Keratinocyte (primary cell): ENCODE measurements at regions not wholly inside any gene's neighbourhood (a gene's known extent, or its start where the extent isn't known, plus 50 kb on each side); places are given as distances from the start of the nearest gene placed in this dataset.

ENCODE experiments used
- DNase-seq: peaks from one replicate; pipeline ENCODE4 v3.0.0-alpha.2; 2011; ENCODE audit warnings: low read depth, missing footprints, low spot score
- FAIRE-seq: peaks from 2 replicates; lab custom pipeline; 2011; peaks lifted over from hg19 to GRCh38; lab: Jason Lieb, UNC
- H2AFZ ChIP-seq: 2 replicates; pipeline ENCODE4 v1.6.0; 2012; ENCODE audit warnings: low read length, control low read depth, inconsistent platforms; ENCODE audit not compliant: control insufficient read depth
- H3K27ac ChIP-seq: 2 replicates; pipeline ENCODE4 v1.5.1; 2011; ENCODE audit warnings: low read length; ENCODE audit not compliant: control insufficient read depth, insufficient read depth
- H3K27me3 ChIP-seq: 3 replicates; pipeline ENCODE4 v1.6.0; 2011; ENCODE audit warnings: low read length; ENCODE audit not compliant: control insufficient read depth, insufficient read depth; ENCODE audit errors: extremely low read depth
- H3K36me3 ChIP-seq, 2 experiments: 2 replicates in 1 of 2; 3 replicates in 1 of 2; pipeline ENCODE4 v1.5.1; 2011; ENCODE audit warnings: low read length in 2 of 2, mild to moderate bottlenecking in 1 of 2; ENCODE audit not compliant: control insufficient read depth in 2 of 2, insufficient read depth in 2 of 2; ENCODE audit errors: extremely low read depth in 1 of 2
- H3K4me1 ChIP-seq: 3 replicates; pipeline ENCODE4 v1.5.1; 2011; ENCODE audit warnings: low read length; ENCODE audit not compliant: control insufficient read depth, insufficient read depth; ENCODE audit errors: extremely low read depth
- H3K4me2 ChIP-seq: 3 replicates; pipeline ENCODE4 v1.6.0; 2011; ENCODE audit warnings: low read depth, low read length; ENCODE audit not compliant: control insufficient read depth, insufficient read depth; ENCODE audit errors: extremely low read depth
- H3K4me3 ChIP-seq, 3 experiments: fragments of 200-600 bp in 1 of 3; sonication (generic) in 1 of 3; 2 replicates in 2 of 3; 3 replicates in 1 of 3; pipeline ENCODE4 v1.5.1; 2011 to 2016; ENCODE audit warnings: low read length in 3 of 3, mild to moderate bottlenecking in 3 of 3, control low read depth in 2 of 3, inconsistent platforms in 1 of 3, low read depth in 1 of 3, mixed read lengths in 1 of 3, mixed run types in 1 of 3, moderate library complexity in 1 of 3; ENCODE audit not compliant: control insufficient read depth in 2 of 3, insufficient read depth in 2 of 3; ENCODE audit errors: extremely low read depth in 1 of 3
- H3K79me2 ChIP-seq: 2 replicates; pipeline ENCODE4 v1.6.0; 2012; ENCODE audit warnings: low read length; ENCODE audit not compliant: control insufficient read depth, insufficient read depth
- H3K9ac ChIP-seq: 3 replicates; pipeline ENCODE4 v1.6.0; 2011; ENCODE audit warnings: low read length; ENCODE audit not compliant: control insufficient read depth, insufficient read depth; ENCODE audit errors: extremely low read depth
- H3K9me1 ChIP-seq: 3 replicates; pipeline ENCODE4 v1.6.0; 2011; ENCODE audit warnings: low read length; ENCODE audit not compliant: control insufficient read depth, insufficient read depth; ENCODE audit errors: extremely low read depth
- H3K9me3 ChIP-seq: 2 replicates; pipeline ENCODE4 v1.5.1; 2012; ENCODE audit warnings: low read depth, low read length; ENCODE audit not compliant: control insufficient read depth
- H4K20me1 ChIP-seq: 3 replicates; pipeline ENCODE4 v1.6.0; 2011; ENCODE audit warnings: low read length; ENCODE audit not compliant: control insufficient read depth, insufficient read depth; ENCODE audit errors: extremely low read depth
- EZH2 ChIP-seq: IDR thresholded peaks from one replicate; pipeline ENCODE4 v1.6.1; 2012; ENCODE audit warnings: inconsistent platforms, mild to moderate bottlenecking, low read length, moderate library complexity
- dilution Hi-C: fragments of 300-500 bp; cut with MboI; formaldehyde crosslinking; loops from one replicate; pipeline ENCODE4 v1.7.0; 2020; ENCODE audit warnings: low sequenced_read_pairs; ENCODE audit not compliant: extremely low pct_ligation_motif_present
- TF ChIP-seq, protein P1 (sequence below), 3 experiments: IDR thresholded peaks in 1 of 3; conservative IDR thresholded peaks in 1 of 3; optimal IDR thresholded peaks in 1 of 3; 2 replicates in 2 of 3; 3 replicates in 1 of 3; pipeline versions ENCODE3 to v1.5.1; 2011; ENCODE audit warnings: low read length in 3 of 3, mild to moderate bottlenecking in 3 of 3, moderate library complexity in 2 of 3, control low read depth in 1 of 3, inconsistent platforms in 1 of 3; ENCODE audit not compliant: insufficient read depth in 2 of 3; ENCODE audit errors: extremely low read depth in 1 of 3

DNA sequence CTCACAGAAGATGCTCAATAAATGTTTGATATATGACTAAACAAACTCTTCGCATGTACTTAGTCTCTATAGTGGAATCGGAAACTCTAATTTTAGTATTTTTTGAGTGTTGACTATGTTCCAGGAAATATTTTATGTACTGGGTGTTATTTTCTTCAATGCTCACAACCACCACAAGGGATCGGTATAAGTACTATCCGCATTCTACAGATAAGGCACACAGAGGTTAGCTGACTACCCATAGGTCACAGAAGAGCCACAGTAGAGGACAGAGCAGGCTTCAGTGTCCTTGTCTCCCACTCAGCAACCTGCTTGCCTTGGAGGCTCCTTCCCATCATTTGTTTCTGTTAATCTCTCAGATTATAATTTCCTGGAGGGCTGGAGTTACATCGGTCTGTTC lies 451.3 kb downstream of the OMA1 start:
- Histone ChIP-seq H3K36me3 (no peaks in the 10 kb centered on the region), H2AFZ (no peak overlapping the region), H3K9me1 (no peaks in the 10 kb centered on the region), H3K4me1 (no peaks in the 10 kb centered on the region), H3K4me2 (no peak overlapping the region), H3K79me2 (no peaks in the 10 kb centered on the region), H3K4me3 (no peak overlapping the region), H4K20me1 (no peaks in the 10 kb centered on the region), H3K27me3 (no peaks in the 10 kb centered on the region), H3K9ac (no peak overlapping the region), H3K9me3 (no peaks in the 10 kb centered on the region), H3K27ac (no peak overlapping the region)
- no peak for TF ChIP-seq EZH2
- TF ChIP-seq, protein P1, sequence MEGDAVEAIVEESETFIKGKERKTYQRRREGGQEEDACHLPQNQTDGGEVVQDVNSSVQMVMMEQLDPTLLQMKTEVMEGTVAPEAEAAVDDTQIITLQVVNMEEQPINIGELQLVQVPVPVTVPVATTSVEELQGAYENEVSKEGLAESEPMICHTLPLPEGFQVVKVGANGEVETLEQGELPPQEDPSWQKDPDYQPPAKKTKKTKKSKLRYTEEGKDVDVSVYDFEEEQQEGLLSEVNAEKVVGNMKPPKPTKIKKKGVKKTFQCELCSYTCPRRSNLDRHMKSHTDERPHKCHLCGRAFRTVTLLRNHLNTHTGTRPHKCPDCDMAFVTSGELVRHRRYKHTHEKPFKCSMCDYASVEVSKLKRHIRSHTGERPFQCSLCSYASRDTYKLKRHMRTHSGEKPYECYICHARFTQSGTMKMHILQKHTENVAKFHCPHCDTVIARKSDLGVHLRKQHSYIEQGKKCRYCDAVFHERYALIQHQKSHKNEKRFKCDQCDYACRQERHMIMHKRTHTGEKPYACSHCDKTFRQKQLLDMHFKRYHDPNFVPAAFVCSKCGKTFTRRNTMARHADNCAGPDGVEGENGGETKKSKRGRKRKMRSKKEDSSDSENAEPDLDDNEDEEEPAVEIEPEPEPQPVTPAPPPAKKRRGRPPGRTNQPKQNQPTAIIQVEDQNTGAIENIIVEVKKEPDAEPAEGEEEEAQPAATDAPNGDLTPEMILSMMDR (optimal IDR thresholded peaks at IDR 0.05 in 1 of 3, IDR thresholded peaks at IDR 0.05 in 1 of 3, conservative IDR thresholded peaks at IDR 0.05 in 1 of 3; ENCODE audit: extremely low read depth in 1 of 3, insufficient read depth in 2 of 3, low read length in 3 of 3) = no peak
- dilution Hi-C loops = no loop called here
- no peak for DNase-seq
- no peak for FAIRE-seq

DNA sequence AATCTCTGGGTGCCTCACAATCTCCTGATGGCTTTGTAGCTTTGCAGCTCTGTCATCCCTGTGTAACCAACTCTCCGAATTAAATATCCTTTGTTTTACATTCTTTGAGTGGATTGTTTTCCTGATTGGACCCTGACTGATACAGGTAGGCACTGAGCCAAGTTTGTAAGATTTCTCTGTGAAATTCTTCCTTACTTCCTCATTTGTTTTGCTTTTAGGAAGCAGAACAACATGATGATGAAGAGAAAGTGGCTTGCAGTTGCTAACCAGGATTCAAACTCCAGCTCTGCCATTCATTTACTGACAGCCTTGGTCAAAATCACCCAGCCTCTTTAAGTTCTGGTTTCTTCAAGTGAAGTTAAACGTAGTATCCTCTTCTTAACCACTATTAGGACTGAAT lies 452.3 kb downstream of the OMA1 start:
- TF ChIP-seq, protein P1 (optimal IDR thresholded peaks at IDR 0.05 in 1 of 3, IDR thresholded peaks at IDR 0.05 in 1 of 3, conservative IDR thresholded peaks at IDR 0.05 in 1 of 3; ENCODE audit: extremely low read depth in 1 of 3, insufficient read depth in 2 of 3, low read length in 3 of 3) = no peak
- TF ChIP-seq EZH2 = no peak
- Histone ChIP-seq H3K9me3 (no peaks in the 10 kb centered on the region), H3K36me3 (no peaks in the 10 kb centered on the region), H3K9ac (no peak overlapping the region), H3K9me1 (no peaks in the 10 kb centered on the region), H3K79me2 (no peaks in the 10 kb centered on the region), H3K4me3 (no peak overlapping the region), H3K27me3 (no peaks in the 10 kb centered on the region), H3K4me2 (no peak overlapping the region), H3K4me1 (no peaks in the 10 kb centered on the region), H3K27ac (no peak overlapping the region), H2AFZ (no peak overlapping the region), H4K20me1 (no peaks in the 10 kb centered on the region)
- DNase-seq (no peak), FAIRE-seq (no peak)
- dilution Hi-C loops = no loop called here
